H1 (cell line): ENCODE measurements at regions not wholly inside any gene's neighbourhood (a gene's known extent, or its start where the extent isn't known, plus 50 kb on each side); places are given as distances from the start of the nearest gene placed in this dataset.

ENCODE experiments used
- CTCF ChIA-PET: fragments of 300-600 bp; sonication (Branson Sonifier 250); formaldehyde crosslinking; loops from one replicate; lab custom pipeline; 2021; ENCODE audit not compliant: partially characterized antibody; lab: Charles Lee
- POLR2A ChIA-PET: fragments of 300-600 bp; sonication (Branson Sonifier 250); formaldehyde crosslinking; loops from one replicate; lab custom pipeline; 2021; ENCODE audit warnings: inconsistent platforms; ENCODE audit not compliant: partially characterized antibody; lab: Charles Lee
- DNase-seq, 2 experiments: peaks; one replicate each; pipeline versions ENCODE4 v3.0.0 to v3.0.0-alpha.2; 2010 to 2022; ENCODE audit warnings: low spot score in 2 of 2, low read depth in 1 of 2, mixed read lengths in 1 of 2
- FAIRE-seq: peaks from 2 replicates; lab custom pipeline; 2011; peaks lifted over from hg19 to GRCh38; lab: Jason Lieb, UNC
- H2AFZ ChIP-seq: 2 replicates; pipeline ENCODE4 v1.8.1; 2012; ENCODE audit warnings: low read length, inconsistent platforms
- H2AK5ac ChIP-seq: 2 replicates; pipeline ENCODE4 v1.6.1; 2013; ENCODE audit warnings: low read depth, low read length
- H2BK120ac ChIP-seq: replicated peaks from 2 replicates; pipeline ENCODE3; 2013; ENCODE audit warnings: low read depth, low read length, inconsistent platforms
- H2BK12ac ChIP-seq: 2 replicates; pipeline ENCODE4 v1.6.1; 2013; ENCODE audit warnings: low read depth, low read length
- H2BK15ac ChIP-seq: 2 replicates; pipeline ENCODE4 v1.6.1; 2013; ENCODE audit warnings: low read length
- H2BK20ac ChIP-seq: 2 replicates; pipeline ENCODE4 v1.6.1; 2013; ENCODE audit warnings: low read length
- H2BK5ac ChIP-seq: 2 replicates; pipeline ENCODE4 v1.6.1; 2013; ENCODE audit warnings: low read depth, low read length
- H3K14ac ChIP-seq: 2 replicates; pipeline ENCODE4 v1.6.1; 2013; ENCODE audit warnings: inconsistent platforms; ENCODE audit not compliant: insufficient read length
- H3K18ac ChIP-seq: 2 replicates; pipeline ENCODE4 v1.6.1; 2013; ENCODE audit warnings: low read length; ENCODE audit errors: extremely low read depth
- H3K23ac ChIP-seq: 2 replicates; pipeline ENCODE4 v1.6.1; 2013; ENCODE audit warnings: inconsistent platforms; ENCODE audit not compliant: insufficient read length
- H3K23me2 ChIP-seq: 2 replicates; pipeline ENCODE4 v1.6.1; 2013; ENCODE audit warnings: low read depth, low read length
- H3K27ac ChIP-seq: 2 replicates; pipeline ENCODE4 v1.6.1; 2011; ENCODE audit warnings: low read depth, low read length, inconsistent platforms
- H3K27me3 ChIP-seq, 4 experiments: replicated peaks in 1 of 4; 1 replicate in 1 of 4; 2 replicates in 3 of 4; pipeline versions ENCODE4 v1.6.1 to v1.8.1; 2011 to 2013; ENCODE audit warnings: low read length in 3 of 4, mild to moderate bottlenecking in 3 of 4, inconsistent platforms in 2 of 4, mixed read lengths in 2 of 4, moderate library complexity in 1 of 4; ENCODE audit not compliant: control insufficient read depth in 3 of 4, insufficient read depth in 3 of 4; ENCODE audit errors: extremely low read depth in 1 of 4
- H3K36me3 ChIP-seq, 4 experiments: 2 replicates each; pipeline versions ENCODE4 v1.6.1 to v1.8.1; 2011 to 2013; ENCODE audit warnings: mild to moderate bottlenecking in 4 of 4, low read length in 3 of 4, moderate library complexity in 2 of 4, control low read depth in 1 of 4, inconsistent platforms in 1 of 4; ENCODE audit not compliant: insufficient read depth in 4 of 4, control insufficient read depth in 2 of 4
- H3K4ac ChIP-seq: replicated peaks from 2 replicates; pipeline ENCODE3; 2013; ENCODE audit warnings: low read length, low read depth, mixed read lengths, inconsistent platforms; ENCODE audit not compliant: insufficient read length
- H3K4me1 ChIP-seq, 4 experiments: replicated peaks in 1 of 4; 1 replicate in 1 of 4; 2 replicates in 3 of 4; pipeline versions ENCODE4 v1.6.1 to v1.8.1; 2011 to 2013; ENCODE audit warnings: low read length in 3 of 4, inconsistent platforms in 2 of 4, mixed read lengths in 1 of 4; ENCODE audit not compliant: insufficient read depth in 4 of 4, control insufficient read depth in 3 of 4
- H3K4me2 ChIP-seq, 2 experiments: 2 replicates each; pipeline versions ENCODE4 v1.6.1 to v1.8.1; 2011 to 2013; ENCODE audit warnings: low read depth in 2 of 2, low read length in 2 of 2, control low read depth in 1 of 2, inconsistent platforms in 1 of 2, mild to moderate bottlenecking in 1 of 2; ENCODE audit not compliant: insufficient read depth in 1 of 2
- H3K4me3 ChIP-seq, 4 experiments: fragments of 200-600, 300-600 bp in 1 of 4; sonication (generic), shearing (Covaris generic), sonication (Bioruptor Twin) in 1 of 4; 2 replicates each; pipeline versions ENCODE4 v1.5.1 to v1.8.1; 2011 to 2016; ENCODE audit warnings: low read length in 4 of 4, low read depth in 3 of 4, control low read depth in 2 of 4, inconsistent platforms in 2 of 4, mild to moderate bottlenecking in 2 of 4, mixed read lengths in 1 of 4, moderate library complexity in 1 of 4; ENCODE audit not compliant: insufficient read depth in 2 of 4; ENCODE audit errors: extremely low read depth in 1 of 4
- H3K56ac ChIP-seq: replicated peaks from 2 replicates; pipeline ENCODE3; 2013; ENCODE audit warnings: low read depth, mild to moderate bottlenecking, mixed read lengths, low read length, inconsistent platforms; ENCODE audit not compliant: insufficient read length
- H3K79me1 ChIP-seq: 2 replicates; pipeline ENCODE4 v1.6.1; 2013; ENCODE audit warnings: low read depth, low read length, control low read depth
- H3K79me2 ChIP-seq, 2 experiments: 2 replicates each; pipeline versions ENCODE4 v1.6.1 to v1.8.1; 2012 to 2013; ENCODE audit warnings: low read length in 2 of 2, mild to moderate bottlenecking in 2 of 2, inconsistent platforms in 1 of 2; ENCODE audit not compliant: insufficient read depth in 2 of 2, control insufficient read depth in 1 of 2
- H3K9ac ChIP-seq, 4 experiments: replicated peaks in 1 of 4; 1 replicate in 1 of 4; 2 replicates in 3 of 4; pipeline versions ENCODE4 v1.6.1 to v1.8.1; 2011 to 2013; ENCODE audit warnings: low read depth in 3 of 4, low read length in 3 of 4, control low read depth in 2 of 4, mild to moderate bottlenecking in 2 of 4, moderate library complexity in 2 of 4, inconsistent platforms in 1 of 4; ENCODE audit errors: extremely low read depth in 1 of 4
- H3K9me3 ChIP-seq, 2 experiments: 2 replicates each; pipeline versions ENCODE4 v1.6.1 to v1.8.1; 2012 to 2013; ENCODE audit warnings: mild to moderate bottlenecking in 2 of 2, moderate library complexity in 2 of 2, control low read depth in 1 of 2, inconsistent platforms in 1 of 2, low read depth in 1 of 2, low read length in 1 of 2, mixed read lengths in 1 of 2; ENCODE audit not compliant: insufficient read depth in 2 of 2
- H4K20me1 ChIP-seq, 2 experiments: replicated peaks in 1 of 2; 2 replicates each; pipeline versions ENCODE3 to v1.8.1; 2011 to 2013; ENCODE audit warnings: inconsistent platforms in 2 of 2, low read length in 2 of 2, mild to moderate bottlenecking in 1 of 2; ENCODE audit not compliant: insufficient read depth in 2 of 2, control insufficient read depth in 1 of 2
- H4K5ac ChIP-seq: 2 replicates; pipeline ENCODE4 v1.6.1; 2013; ENCODE audit warnings: low read length, low read depth, mixed read lengths, inconsistent platforms; ENCODE audit not compliant: insufficient read length
- H4K8ac ChIP-seq: 2 replicates; pipeline ENCODE4 v1.8.0; 2013; ENCODE audit warnings: mild to moderate bottlenecking, moderate library complexity, low read length, inconsistent platforms; ENCODE audit not compliant: insufficient read depth; ENCODE audit errors: extremely low read depth
- H4K91ac ChIP-seq: replicated peaks from 2 replicates; pipeline ENCODE3; 2013; ENCODE audit warnings: low read length, mixed read lengths, inconsistent platforms; ENCODE audit not compliant: insufficient read length
- TCF12 ChIP-seq: IDR thresholded peaks from 2 replicates; pipeline ENCODE4 v1.6.1; 2011; ENCODE audit warnings: low read depth, mild to moderate bottlenecking, low read length
- YY1 ChIP-seq: IDR thresholded peaks from 2 replicates; pipeline ENCODE4 v1.6.1; 2011; ENCODE audit warnings: low read depth, mild to moderate bottlenecking, low read length
- WGBS, 2 experiments: shearing (Covaris generic) in 1 of 2; methylation state at CpG; one replicate each; pipeline versions ENCODE4 v1.1.6 to v1.1.7; 2013 to 2015; ENCODE audit warnings: low lambda C conversion rate in 2 of 2, mixed read lengths in 2 of 2, inconsistent platforms in 1 of 2, low coverage in 1 of 2, missing lambda C conversion rate in 1 of 2; ENCODE audit not compliant: insufficient replicate concordance in 2 of 2, insufficient coverage in 1 of 2, insufficient read length in 1 of 2; ENCODE audit errors: extremely low coverage in 1 of 2, missing lambda C conversion rate in 1 of 2; 5-methylcytosine and 5-hydroxymethylcytosine counted together

GRCh38 chr18:53772293-53772692, 452.2 kb downstream of the MBD2 start:
- H4K8ac ChIP-seq = no peak overlapping the region
- no peaks in the 10 kb centered on the region for H3K4me1 ChIP-seq
- no peak overlapping the region for H2BK5ac ChIP-seq
- H3K23ac ChIP-seq = no peak overlapping the region
- FAIRE-seq (no peak), DNase-seq (no peak)
- H2AFZ ChIP-seq = no peak overlapping the region
- no peak overlapping the region for H3K4ac ChIP-seq
- no peaks in the 10 kb centered on the region for H3K23me2 ChIP-seq
- no peaks in the 10 kb centered on the region for H3K27me3 ChIP-seq
- no peak overlapping the region for H3K27ac ChIP-seq
- POLR2A ChIA-PET = no interaction called here
- H2BK12ac ChIP-seq = no peak overlapping the region
- H3K79me2 ChIP-seq = no peaks in the 10 kb centered on the region
- no peak overlapping the region for H3K14ac ChIP-seq
- H3K36me3 ChIP-seq = no peaks in the 10 kb centered on the region
- CTCF ChIA-PET = no interaction called here
- no peak overlapping the region for H2AK5ac ChIP-seq
- no peak overlapping the region for H3K4me3 ChIP-seq
- no peaks in the 10 kb centered on the region for H3K79me1 ChIP-seq
- H2BK120ac ChIP-seq = no peak overlapping the region
- no peak overlapping the region for H3K18ac ChIP-seq
- no peak overlapping the region for H2BK15ac ChIP-seq
- TF ChIP-seq TCF12 (no peak), YY1 (no peak)
- no peak overlapping the region for H4K91ac ChIP-seq
- no peak overlapping the region for H3K4me2 ChIP-seq
- no peaks in the 10 kb centered on the region for H3K9me3 ChIP-seq
- H4K5ac ChIP-seq = no peak overlapping the region
- H2BK20ac ChIP-seq = no peak overlapping the region
- WGBS, 2 experiments = 96% methylated on average over 2 of the region's 2 CpGs; no CpG with 5 or more reads in 1 of the 2 experiments
- H3K9ac ChIP-seq = no peak overlapping the region
- H3K56ac ChIP-seq = no peak overlapping the region
- no peaks in the 10 kb centered on the region for H4K20me1 ChIP-seq
